ENCODE measurements at regions not wholly inside any gene's neighbourhood (a gene's known extent, or its start where the extent isn't known, plus 50 kb on each side); places are given as distances from the start of the nearest gene placed in this dataset.

DNA sequence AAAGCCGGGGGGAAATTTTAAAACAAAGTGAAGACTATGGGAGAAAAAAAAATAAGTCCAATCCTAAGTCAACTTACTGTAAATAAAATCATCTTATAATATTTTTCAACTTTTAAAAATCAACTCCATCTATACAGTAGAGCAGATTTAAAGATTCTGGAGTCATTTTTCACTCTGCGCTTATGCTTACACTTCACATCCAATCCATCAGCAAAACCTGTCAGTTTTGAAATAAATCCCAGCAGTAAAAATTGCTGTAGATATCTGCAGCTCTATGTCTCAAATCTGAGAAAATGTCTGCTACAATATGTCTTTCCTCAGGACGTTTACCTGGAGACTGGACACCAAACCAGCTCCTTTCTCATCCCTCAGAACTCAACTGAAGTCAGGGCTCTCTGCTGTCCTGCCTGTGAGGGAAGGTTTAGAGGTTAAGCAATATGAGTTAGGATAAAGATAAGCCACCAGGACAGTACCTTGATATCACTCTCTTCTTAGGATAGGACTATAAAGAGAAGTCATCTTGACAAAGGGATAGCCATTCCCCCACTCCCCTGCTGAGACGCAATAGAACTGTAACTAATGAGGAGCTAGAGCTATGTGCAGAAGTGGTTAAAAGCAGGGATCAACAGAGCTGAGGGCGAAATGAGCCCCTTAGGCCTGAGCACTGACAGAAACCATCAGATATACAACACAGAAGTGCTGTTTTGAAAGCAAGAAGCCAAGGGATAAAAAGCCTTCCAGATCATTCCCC lies 254.7 kb upstream of the KLHL1 start:
- DNase-seq, result no peak

DNA sequence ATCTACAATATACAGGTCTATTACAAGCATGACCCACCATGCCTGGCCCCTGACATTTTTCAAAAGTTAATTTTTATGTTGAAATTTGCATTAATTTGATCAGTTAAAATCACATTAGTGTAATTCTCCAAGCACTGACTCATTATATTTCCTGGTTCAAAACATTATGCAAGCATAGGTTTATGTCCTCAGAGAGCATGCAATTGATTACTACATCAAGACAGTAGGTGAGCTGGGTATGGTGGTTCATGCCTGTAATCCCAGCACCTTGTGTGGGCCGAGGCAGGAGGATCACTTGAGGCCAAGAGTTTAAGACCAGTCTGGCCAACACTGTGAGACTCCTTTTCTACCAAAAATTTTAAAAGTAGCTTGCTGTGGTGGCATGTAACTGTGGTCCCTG lies 248.8 kb upstream of the KLHL1 start:
- DNase-seq, result no peak

DNA sequence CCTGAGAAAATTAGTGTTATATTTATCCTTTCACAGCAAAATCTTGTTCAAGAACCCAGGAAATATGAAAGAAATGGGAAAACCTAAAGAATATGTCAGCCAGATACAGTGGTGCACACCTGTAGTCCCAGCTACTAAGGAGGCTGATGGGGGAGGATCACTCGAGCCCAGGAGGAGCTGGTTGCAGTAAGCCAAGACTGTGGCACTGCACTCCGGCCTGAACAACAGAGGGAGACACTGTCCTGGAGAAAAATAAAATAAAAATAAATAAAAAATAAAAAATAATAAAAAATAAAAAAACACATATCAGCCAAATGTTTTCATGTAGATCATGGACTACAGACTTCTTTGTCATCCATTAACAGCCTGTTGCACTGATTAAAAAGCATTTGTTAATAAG lies 244.8 kb upstream of the KLHL1 start:
- no peak for DNase-seq

DNA sequence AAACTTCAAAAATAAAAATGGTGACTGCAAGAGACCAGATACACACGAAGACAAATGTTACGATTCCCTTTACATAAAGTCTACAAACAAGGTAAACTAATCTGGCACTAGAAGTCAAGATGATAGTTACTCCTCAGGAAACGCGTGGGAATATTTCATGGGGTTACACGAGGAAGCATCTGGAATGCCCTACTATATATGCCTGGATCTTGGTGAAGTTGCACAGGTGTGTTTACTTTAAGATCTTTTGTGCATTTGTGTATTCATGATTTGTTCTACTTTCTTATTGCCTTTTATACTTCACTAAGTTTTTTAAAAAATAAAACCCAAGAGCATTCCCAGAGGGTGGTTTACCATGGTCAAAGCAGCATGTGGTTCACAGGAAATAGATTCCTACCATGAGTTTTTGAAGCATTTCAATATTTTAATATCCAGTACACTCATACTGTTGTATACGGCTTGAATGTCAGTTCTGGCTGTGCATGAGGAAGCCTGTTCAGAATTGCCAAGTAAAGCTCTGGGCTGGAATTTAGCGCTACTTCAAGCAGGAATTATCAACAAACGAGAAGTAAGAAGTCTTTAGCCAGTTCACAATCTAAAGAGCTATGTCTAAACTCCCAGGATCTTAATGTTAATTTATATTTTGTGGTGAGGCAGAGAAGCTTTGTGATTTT lies 239.8 kb upstream of the KLHL1 start:
- no peak for DNase-seq

DNA sequence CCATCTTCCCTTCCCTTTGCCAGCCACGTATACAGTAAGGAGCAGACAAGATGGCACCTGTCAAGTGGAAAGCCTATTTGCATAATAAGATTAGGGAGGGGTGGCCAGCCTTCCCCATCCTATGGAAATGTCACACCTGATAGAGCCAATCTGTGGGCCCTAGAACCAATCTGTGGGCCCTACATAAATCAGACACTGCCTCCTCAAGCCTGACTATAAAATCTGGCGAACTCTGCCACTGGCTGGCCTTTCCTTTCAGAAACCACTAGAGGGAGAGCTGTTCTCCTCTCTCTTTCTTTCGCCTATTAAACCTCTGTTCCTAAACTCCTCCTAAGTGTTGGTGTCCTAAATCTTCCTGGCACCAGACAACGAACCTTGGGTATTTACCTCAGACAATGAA lies 231.5 kb upstream of the KLHL1 start:
- DNase-seq, result no peak

DNA sequence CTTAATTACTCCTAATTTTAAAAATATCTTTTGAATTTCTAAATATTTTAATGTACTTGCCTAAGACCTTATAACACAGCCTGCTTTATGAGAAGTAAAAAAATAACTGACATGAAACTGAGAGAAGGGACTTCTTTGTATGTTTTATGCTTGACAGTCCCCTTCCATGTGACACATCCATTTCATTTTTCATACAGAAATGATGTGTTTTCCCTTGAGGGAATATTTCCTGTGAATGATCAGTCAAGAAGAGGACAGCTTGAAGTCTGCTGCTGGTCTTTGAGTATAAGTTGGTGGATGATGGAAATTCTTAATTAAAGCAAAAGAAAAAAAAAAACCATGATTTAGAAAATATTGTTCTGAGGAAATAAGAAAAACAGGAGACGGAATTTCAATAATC lies 230.4 kb upstream of the KLHL1 start:
- DNase-seq, result no peak

DNA sequence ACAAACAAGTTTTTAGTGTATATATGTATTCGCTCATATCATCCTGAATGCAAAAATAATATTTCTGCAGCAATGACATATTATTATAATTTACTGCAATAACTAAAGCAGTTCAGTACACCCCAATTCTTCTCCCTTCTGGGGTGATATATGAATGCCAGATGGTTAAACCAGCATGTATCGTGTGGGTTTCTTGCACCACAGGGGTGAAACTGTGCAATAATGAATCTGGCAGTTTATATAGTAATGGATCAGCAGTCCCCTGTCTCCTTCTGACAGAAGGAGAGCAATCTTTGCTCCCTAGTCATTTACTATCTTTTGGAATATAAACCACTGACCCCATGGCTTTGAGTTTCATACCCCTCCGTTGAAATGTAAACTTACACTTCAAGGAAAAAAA lies 228.6 kb upstream of the KLHL1 start:
- DNase-seq, result no peak

DNA sequence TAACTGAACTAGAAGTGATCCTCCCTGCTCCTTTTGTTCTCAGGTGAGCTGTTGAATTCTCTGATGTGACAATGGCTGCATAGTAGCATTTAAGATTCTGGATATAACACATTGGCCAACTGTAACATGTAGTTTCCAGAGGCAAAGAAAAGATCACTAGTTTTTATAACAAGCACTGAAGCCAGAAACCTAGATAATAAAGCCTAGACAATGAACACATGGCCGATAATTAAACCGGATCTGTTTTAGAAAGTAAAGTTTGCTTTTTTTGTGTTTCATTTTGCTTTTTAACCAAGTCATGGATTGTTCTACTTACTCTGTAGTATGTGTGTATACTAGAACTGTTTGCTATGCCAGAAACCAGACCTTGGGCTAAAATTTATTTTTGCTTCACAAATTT lies 225.5 kb upstream of the KLHL1 start:
- DNase-seq, result no peak

DNA sequence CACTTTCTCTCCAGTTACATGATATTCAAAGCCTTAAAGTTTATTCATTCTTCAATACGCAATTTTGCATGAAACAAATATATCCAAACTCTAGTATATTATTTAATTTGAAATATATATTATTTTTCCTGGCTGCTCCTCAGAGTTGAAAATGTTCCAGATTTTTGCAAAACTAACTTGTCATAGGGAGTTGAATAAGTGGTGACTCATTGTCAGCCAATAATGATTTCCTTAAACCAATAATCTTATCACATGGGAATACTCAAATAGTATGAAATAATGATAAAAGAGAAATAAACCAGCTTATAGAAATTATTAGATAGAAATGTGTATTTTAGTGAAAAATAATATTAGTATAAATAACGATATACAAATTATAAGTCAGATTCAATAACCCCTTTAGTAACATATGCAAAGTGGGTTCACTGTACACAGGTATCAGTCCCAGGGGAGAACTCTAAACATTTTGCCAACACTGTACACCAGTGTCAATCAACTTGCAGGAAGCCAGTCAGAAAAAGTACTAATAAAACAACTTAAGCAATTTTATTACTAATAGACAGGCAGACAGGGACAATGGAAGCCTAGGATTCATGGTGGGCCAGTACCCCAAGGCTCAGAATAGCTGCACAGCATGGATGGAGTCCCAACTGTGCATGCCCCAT lies 222.6 kb upstream of the KLHL1 start:
- no peak for DNase-seq

DNA sequence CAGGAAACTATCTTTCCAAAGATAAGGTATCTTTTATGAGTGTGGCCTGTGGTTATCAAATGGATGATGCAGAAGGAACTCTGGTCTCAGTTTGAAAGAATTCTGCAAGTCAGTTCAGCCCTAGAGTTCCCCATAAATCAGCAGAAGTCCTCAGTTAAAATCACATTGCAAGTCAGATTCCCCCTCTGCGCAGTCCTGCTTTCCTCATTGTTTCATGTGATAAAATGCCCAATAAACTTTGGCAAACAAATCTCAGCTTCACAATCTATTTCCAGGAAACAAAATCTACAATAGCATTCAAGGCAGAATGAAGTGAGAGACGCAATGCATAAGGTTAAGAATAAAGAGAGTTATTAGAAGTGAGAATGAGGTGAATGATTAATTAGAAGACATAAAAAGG lies 216.3 kb upstream of the KLHL1 start:
- no peak for DNase-seq

DNA sequence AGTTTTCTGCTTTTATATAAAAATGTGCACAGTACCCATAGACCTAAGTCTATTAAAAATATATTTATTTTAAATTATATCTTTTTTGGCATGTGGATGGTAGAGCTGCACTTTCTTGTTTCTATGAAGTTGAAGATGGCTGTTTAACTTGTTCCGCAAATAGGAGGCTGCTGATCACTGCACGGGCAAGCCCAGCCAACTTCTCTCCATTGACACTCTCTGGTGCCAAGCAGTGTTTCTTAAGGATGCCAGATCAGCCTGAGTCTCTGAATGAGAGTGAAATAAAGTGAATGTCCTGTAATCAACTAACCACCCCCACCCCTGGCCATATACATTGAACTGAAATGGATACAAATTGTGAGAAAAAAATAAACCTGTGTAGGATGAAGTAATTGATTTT lies 202.9 kb upstream of the KLHL1 start:
- DNase-seq, result no peak

DNA sequence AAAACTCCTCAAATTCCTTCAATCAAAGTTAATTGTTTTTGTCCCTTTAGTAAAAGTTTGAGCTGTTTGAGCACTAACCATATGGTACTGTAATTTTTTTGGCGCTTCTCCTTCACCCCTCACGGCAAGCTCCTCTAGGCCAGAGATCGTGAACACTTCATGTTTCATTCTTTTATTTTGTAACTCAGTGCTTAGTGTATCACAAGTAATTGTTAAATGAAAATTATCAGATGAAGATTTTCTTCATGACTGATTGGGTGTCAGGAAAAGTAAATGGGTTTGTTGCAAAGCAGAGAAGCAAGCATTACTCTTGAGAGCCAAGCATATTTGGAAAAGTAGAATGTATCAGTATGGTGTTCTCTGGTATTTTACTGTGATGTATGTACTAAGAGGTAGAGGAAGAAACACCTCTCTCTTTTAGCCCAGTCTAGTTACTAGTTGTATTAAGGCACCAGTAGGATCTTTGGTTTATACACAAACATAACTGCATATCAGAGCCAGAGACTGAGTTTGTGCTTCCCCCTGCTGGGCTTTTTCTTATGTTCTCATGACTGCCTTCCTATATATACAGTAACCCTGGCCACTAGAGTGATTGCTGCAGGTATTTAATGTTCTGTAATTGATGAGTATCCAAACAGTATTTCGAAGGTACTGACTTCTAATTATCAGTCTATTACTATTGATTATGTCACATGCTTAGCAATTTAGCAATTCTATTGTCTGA lies 202.3 kb upstream of the KLHL1 start:
- DNase-seq, result no peak

DNA sequence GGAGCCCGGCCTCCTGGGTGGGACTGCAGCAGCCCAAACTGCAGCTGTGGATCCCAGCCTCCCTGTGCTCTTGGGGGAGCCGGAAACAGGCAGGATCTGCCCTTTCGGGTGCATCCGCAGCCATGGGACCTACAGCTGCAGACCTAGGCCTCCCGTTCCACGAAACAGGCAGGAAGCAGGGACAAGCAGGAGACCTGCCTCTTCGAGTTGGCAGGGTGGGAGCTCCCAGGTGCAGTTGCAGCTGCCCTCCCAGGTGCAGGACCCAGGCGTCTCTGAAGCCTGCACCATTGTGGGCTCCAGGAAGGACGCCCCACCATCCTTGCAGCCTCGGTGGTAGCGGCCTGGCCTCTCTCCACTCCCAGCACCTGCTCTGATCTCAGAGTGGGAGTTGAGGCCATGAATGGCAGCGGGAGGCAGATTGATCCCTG lies 189.0 kb upstream of the KLHL1 start:
- DNase-seq, result no peak

DNA sequence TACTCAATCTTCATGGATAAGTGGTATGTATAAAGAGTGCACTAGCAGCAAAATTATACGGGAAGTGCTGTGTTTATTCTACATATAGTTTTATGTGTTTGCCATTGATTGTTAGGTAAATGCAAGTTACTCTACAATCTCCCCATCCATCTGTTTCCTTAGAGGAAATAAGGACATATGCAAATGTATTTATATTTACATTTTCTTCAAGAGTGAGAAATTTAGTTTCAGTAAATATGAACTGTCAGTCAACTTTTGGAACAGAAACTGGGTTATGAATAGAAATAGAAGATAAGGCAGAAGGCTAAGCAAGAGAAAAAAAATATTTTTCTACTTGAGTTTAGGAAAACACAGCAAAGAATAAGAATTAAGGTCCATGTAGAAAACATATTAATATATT lies 176.1 kb upstream of the KLHL1 start:
- DNase-seq, result no peak

DNA sequence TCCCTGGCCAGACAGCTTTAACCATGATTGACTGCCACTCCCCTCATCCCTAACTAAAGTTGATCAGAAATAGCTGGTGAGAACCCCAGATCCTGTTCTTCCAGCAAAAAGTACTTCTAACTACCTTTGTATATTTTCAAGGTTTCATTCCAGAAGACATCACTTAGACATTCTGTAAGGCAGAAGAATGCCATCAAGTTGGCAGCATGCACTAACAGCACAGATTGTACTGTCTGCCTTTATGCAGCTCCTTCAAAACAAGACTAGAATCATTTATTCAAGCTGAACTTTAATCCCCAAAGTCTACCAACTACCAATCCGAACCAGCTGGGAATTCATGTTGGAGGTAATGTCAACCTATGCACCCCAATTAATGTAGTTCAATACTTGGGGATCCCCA lies 167.6 kb upstream of the KLHL1 start:
- no peak for DNase-seq

DNA sequence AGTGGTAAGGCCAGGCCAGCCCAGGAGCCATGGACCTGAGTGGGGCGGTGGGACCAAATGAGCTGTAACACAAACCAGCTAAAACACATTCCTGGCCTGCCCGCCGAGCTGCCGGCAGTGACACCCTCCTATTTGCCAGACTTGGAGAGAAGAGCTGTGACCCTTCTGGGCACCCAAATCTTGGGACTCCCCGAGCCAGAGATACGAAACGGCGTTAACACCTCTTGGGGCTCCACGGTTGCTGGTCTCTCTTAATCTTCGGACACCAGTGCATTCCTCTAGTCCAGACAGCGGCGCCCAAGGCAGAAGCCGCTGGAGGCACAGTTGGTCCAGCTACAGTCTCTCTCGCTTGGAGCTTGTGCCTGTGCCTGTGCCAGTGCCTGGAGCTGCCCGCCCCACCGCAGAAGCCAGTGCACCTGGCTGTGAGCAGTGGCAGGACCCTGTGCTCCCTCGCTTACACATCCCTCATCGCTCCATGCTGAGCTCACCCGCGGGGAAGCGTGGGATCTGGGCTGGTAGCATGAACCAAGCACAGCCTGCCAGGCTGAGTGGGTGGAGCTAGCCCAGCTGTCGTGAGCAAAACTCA lies 147.2 kb upstream of the KLHL1 start:
- no peak for DNase-seq

DNA sequence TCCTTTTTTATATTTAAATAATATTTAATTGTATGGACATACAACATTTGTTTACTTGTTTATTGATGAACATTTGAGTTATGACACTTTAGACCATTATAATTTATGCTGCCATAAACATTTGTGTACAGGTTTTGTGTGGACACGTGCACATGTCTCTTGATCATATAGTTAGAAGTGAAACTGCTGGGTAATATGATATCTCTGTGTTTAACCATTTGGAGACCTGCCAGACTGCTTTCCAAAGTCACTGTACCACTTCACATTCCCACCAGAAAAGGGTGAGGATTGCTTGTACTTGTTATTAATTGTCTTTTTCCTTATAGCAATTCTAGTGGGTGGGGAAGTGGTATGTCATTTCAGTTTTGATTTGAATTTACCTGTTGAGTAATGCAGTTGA lies 145.6 kb upstream of the KLHL1 start:
- no peak for DNase-seq

DNA sequence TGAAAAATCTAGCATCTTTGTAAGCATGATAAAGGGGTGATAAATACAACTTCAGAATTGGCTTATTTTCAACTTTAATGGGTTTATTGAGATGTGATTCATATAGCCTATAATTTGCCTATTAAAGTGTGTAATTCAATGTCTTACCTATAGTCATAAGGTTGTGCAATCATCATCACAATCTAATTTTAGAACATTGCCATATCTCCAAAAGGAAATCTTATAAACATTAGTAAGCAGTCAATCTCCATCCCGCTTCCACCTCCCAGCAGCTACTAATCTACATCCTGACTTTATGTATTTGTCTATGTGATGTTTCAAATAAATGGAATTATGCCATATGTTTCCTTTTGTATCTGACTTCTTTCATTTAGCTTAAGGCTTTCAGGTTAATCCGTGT lies 145.2 kb upstream of the KLHL1 start:
- no peak for DNase-seq

DNA sequence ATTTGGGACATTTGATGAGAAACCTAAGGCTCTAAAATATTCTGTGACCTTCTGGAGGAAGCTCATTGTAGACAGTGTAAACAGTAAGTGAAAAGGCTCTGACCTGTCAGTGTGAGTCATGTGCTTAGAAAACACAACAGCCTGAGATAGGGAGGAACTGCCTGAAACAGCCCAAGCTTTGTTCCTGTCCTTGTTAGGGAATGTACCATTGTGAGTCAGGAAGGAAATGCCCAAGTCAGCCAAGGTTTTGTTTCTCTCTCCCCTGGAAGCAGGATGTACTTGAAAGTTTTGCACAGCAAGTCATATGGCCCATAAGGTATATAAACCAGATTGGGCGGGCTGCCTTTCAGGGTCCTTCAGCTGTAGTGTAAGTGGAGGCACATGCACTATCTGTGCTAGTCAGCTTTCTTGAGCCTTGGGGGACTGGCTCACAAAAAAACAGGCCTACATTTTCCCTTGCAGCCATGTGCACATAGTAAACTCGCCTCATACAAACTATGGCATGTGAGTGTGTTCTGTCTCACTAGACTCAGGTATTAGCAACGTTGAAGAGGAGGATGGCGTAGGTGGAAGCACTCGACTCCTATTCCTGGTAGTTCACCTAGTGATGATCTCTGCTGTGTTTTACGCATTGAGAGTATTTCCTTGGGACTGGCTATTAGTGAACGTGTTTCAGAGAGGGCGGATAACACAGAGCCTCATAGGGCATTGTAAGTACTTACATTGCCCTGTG lies 141.2 kb upstream of the KLHL1 start:
- DNase-seq, result no peak

DNA sequence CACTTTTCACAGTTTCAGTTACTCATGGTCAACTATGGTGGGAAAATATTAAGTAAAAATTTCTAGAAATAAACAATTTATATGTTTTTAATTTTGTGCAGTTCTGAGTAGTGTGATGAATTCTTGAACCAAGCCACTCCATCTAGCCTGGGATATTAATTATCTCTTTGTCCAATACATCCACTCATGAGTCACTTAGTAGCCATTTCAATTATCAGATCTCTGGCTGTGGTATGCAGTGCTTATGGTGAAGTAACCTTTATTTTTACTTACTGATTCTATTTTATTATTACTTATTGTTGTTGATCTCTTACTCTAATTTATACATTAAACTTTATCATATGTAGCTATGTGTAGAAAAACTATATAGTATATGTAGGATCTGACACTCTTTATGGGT lies 128.9 kb upstream of the KLHL1 start:
- no peak for DNase-seq

DNA sequence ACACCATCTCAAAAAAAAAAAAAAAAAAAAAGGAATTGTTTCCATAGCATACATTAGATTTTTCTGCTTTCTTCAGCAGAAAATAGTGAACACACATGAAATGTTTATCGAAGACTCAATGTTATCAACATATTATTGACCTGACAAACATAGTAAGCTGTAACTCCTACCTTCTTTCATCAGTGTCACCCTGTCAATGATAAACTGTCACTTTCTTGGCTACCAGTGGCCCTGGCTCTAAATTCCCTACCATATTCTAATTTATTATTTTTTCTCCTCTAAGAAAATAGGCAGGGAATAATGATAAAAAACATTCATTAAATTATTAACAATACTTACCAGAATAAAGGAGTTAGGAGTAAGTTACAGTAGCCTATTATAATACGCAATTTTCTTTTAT lies 127.3 kb upstream of the KLHL1 start:
- DNase-seq, result no peak

DNA sequence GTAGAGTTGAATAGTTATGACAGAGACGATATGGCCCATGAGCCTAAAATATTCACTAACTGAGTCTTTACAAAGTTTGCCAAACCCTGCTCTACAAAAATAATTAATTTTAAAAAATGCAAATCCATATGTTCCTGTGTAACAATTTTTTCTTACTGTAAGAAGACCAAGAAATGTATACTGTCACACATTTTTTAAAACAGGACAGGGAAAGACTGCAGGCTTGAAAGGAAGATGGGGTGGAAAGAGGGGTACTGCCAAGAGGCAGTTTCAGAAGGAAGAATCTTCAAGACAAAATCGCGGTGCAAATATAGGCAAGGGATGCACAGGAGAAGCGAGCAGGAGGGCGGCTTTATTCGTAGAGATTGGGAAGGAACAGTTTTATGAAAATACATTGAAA lies 115.7 kb upstream of the KLHL1 start:
- no peak for DNase-seq

DNA sequence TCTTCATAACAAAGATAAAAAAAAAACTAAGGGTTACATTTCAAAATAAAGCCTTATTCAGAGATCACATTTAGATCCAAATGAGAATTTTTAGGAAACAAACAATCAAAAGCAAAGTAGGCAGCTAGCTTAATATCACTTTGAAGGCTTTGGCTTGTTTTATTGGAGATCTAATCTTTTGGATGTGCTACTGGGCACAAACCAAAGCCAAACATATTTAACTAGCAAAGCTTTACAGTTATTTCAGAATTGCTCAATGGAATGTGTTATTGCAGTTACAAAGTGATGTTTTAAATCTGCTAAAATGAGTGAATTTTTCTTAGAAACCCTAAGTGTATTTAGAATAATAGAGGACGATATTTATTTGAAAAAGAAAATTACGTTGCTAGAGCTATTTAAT lies 114.7 kb upstream of the KLHL1 start:
- DNase-seq, result no peak
